SK-N-SH (cell line): ENCODE measurements at regions not wholly inside any gene's neighbourhood (a gene's known extent, or its start where the extent isn't known, plus 50 kb on each side); places are given as distances from the start of the nearest gene placed in this dataset.

ENCODE experiments used
- CTCF ChIA-PET: fragments of 300-600, 350-600 bp; formaldehyde crosslinking; extraction: SDS; loops from one replicate; lab custom pipeline; 2021; lab: Yijun Ruan, JAX
- POLR2A ChIA-PET: fragments of 350-600 bp; sonication (Branson Sonifier 250); formaldehyde crosslinking; extraction: SDS; loops from one replicate; lab custom pipeline; 2020; ENCODE audit warnings: antibody characterized with exemption, inconsistent platforms; lab: Yijun Ruan, JAX
- DNase-seq: peaks from one replicate; pipeline ENCODE4 v3.0.0; 2012
- H2AFZ ChIP-seq: fragments of 200-600 bp; sonication (generic); 2 replicates; pipeline ENCODE4 v1.8.1; 2016; ENCODE audit warnings: antibody characterized with exemption, mild to moderate bottlenecking, low read depth
- H3F3A ChIP-seq: fragments of 200-600 bp; sonication (generic); replicated peaks from 2 replicates; pipeline ENCODE3; 2016; ENCODE audit warnings: antibody characterized with exemption, mild to moderate bottlenecking; ENCODE audit not compliant: insufficient read depth
- H3K27ac ChIP-seq, 2 experiments: fragments of 200-500 bp in 1 of 2; fragments of 200-600 bp in 1 of 2; sonication (Bioruptor generic) in 1 of 2; sonication (generic), shearing (Covaris generic) in 1 of 2; 2 replicates each; pipeline versions ENCODE4 v1.5.1 to v1.6.1; 2014 to 2016; ENCODE audit warnings: low read depth in 2 of 2, inconsistent platforms in 1 of 2, low read length in 1 of 2, mild to moderate bottlenecking in 1 of 2, mixed read lengths in 1 of 2
- H3K27me3 ChIP-seq: fragments of 200-600 bp; sonication (generic), shearing (Covaris generic); 2 replicates; pipeline ENCODE4 v1.6.1; 2016; ENCODE audit warnings: mixed run types; ENCODE audit not compliant: insufficient read depth
- H3K36me3 ChIP-seq, 2 experiments: fragments of 200-500 bp in 1 of 2; fragments of 200-600 bp in 1 of 2; sonication (Bioruptor generic) in 1 of 2; sonication (generic) in 1 of 2; replicated peaks in 1 of 2; 2 replicates each; pipeline versions ENCODE3 to v1.5.1; 2014 to 2016; ENCODE audit warnings: low read length in 1 of 2, mild to moderate bottlenecking in 1 of 2; ENCODE audit not compliant: insufficient read depth in 2 of 2, control insufficient read depth in 1 of 2
- H3K4me1 ChIP-seq, 2 experiments: fragments of 200-500 bp in 1 of 2; fragments of 200-600 bp in 1 of 2; sonication (Bioruptor generic) in 1 of 2; sonication (generic), shearing (Covaris generic) in 1 of 2; 2 replicates each; pipeline versions ENCODE4 v1.5.1 to v1.6.1; 2014 to 2016; ENCODE audit warnings: low read depth in 1 of 2, low read length in 1 of 2, mixed run types in 1 of 2; ENCODE audit not compliant: insufficient read depth in 2 of 2, control insufficient read depth in 1 of 2
- H3K4me2 ChIP-seq: fragments of 200-600 bp; sonication (generic), shearing (Covaris generic); 2 replicates; pipeline ENCODE4 v1.6.1; 2017; ENCODE audit warnings: mixed run types
- H3K4me3 ChIP-seq, 2 experiments: fragments of 200-500 bp in 1 of 2; fragments of 200-600 bp in 1 of 2; sonication (Bioruptor generic) in 1 of 2; sonication (generic), shearing (Covaris generic) in 1 of 2; 2 replicates each; pipeline versions ENCODE4 v1.5.1 to v1.8.1; 2014 to 2016; ENCODE audit warnings: low read depth in 2 of 2, inconsistent platforms in 1 of 2, low read length in 1 of 2, mild to moderate bottlenecking in 1 of 2, mixed read lengths in 1 of 2, moderate library complexity in 1 of 2
- H3K79me2 ChIP-seq: fragments of 200-600 bp; sonication (generic); 2 replicates; pipeline ENCODE4 v1.8.1; 2017; ENCODE audit warnings: mild to moderate bottlenecking; ENCODE audit not compliant: insufficient read depth
- H3K9ac ChIP-seq: fragments of 200-600 bp; sonication (generic); 2 replicates; pipeline ENCODE4 v1.6.1; 2017; ENCODE audit warnings: mixed run types
- H3K9me2 ChIP-seq: fragments of 200-600 bp; sonication (generic); 2 replicates; pipeline ENCODE4 v1.6.1; 2017; ENCODE audit warnings: mixed run types
- H3K9me3 ChIP-seq: fragments of 200-600 bp; sonication (generic); 2 replicates; pipeline ENCODE4 v1.6.1; 2017; ENCODE audit warnings: mixed run types, mild to moderate bottlenecking, moderate library complexity
- H4K20me1 ChIP-seq: fragments of 200-600 bp; sonication (generic); 2 replicates; pipeline ENCODE4 v1.6.1; 2017; ENCODE audit warnings: mild to moderate bottlenecking, mixed run types; ENCODE audit not compliant: insufficient read depth
- CTCF ChIP-seq: fragments of 200-600 bp; sonication (generic); IDR thresholded peaks from 2 replicates; pipeline ENCODE4 v1.6.1; 2017; ENCODE audit warnings: antibody characterized with exemption, mild to moderate bottlenecking, moderate library complexity
- ELF1 ChIP-seq: IDR thresholded peaks from 2 replicates; pipeline ENCODE4 v1.4.0; 2012
- EP300 ChIP-seq, 2 experiments: IDR thresholded peaks; 2 replicates each; pipeline versions ENCODE4 v1.4.0 to v1.6.1; 2012; ENCODE audit warnings: borderline replicate concordance in 1 of 2, low read depth in 1 of 2, low read length in 1 of 2
- EZH2phosphoT487 ChIP-seq: fragments of 200-600 bp; sonication (generic); IDR thresholded peaks from 2 replicates; pipeline ENCODE4 v1.6.1; 2017; ENCODE audit warnings: low read depth, mixed run types, mild to moderate bottlenecking, antibody characterized with exemption, moderate library complexity, borderline replicate concordance
- FOSL2 ChIP-seq: IDR thresholded peaks from 2 replicates; pipeline ENCODE4 v1.4.0; 2012; ENCODE audit warnings: low read depth, mild to moderate bottlenecking, moderate library complexity, borderline replicate concordance
- FOXJ3 ChIP-seq: sonication (generic); formaldehyde crosslinking; IDR thresholded peaks from 2 replicates; pipeline ENCODE4 v1.5.1; 2020; ENCODE audit warnings: mild to moderate bottlenecking, missing genetic modification reagents
- GATA2 ChIP-seq: sonication (generic); formaldehyde crosslinking; IDR thresholded peaks from 2 replicates; pipeline ENCODE4 v1.5.0; 2020; ENCODE audit warnings: mild to moderate bottlenecking, missing genetic modification reagents
- IRF3 ChIP-seq: fragments of 150-350 bp; IDR thresholded peaks from 2 replicates; pipeline ENCODE4 v1.6.1; 2016; ENCODE audit warnings: mild to moderate bottlenecking, low read depth, low read length
- JUND ChIP-seq: IDR thresholded peaks from 2 replicates; pipeline ENCODE4 v1.4.0; 2012
- MEF2A ChIP-seq: IDR thresholded peaks from 2 replicates; pipeline ENCODE4 v1.4.0; 2012; ENCODE audit warnings: low read depth, borderline replicate concordance
- MXI1 ChIP-seq: IDR thresholded peaks from 2 replicates; pipeline ENCODE4 v1.6.1; 2012; ENCODE audit warnings: mild to moderate bottlenecking, low read depth, low read length, improper control_type of control experiment
- PBX3 ChIP-seq: IDR thresholded peaks from 2 replicates; pipeline ENCODE4; 2012
- RAD21 ChIP-seq: IDR thresholded peaks from 2 replicates; pipeline ENCODE4 v1.6.1; 2012; ENCODE audit warnings: mild to moderate bottlenecking, low read length
- REST ChIP-seq: IDR thresholded peaks from 2 replicates; pipeline ENCODE4 v1.6.1; 2012; ENCODE audit warnings: mild to moderate bottlenecking, low read depth, low read length, moderate library complexity
- SIN3A ChIP-seq: IDR thresholded peaks from 2 replicates; pipeline ENCODE4 v1.6.1; 2012; ENCODE audit warnings: low read depth, mild to moderate bottlenecking, low read length, moderate library complexity, borderline replicate concordance
- TAF1 ChIP-seq: IDR thresholded peaks from 2 replicates; pipeline ENCODE4 v1.6.1; 2012; ENCODE audit warnings: low read depth, mild to moderate bottlenecking, low read length, moderate library complexity, borderline replicate concordance
- ZBTB33 ChIP-seq: IDR thresholded peaks from 2 replicates; pipeline ENCODE4 v1.4.0; 2012; ENCODE audit warnings: low read depth, borderline replicate concordance
- WGBS: methylation state at CpG from one replicate; pipeline ENCODE4 v1.1.6; 2017; ENCODE audit warnings: low lambda C conversion rate; 5-methylcytosine and 5-hydroxymethylcytosine counted together

GRCh38 chr5:174291162-174291561, 245.7 kb downstream of the NSG2 start:
- no peak overlapping the region for H3K9ac ChIP-seq
- peaks cover 3% of the 10 kb centered on the region; the same call in 1 of the 2 replicates for H3K9me3 ChIP-seq
- H3K9me2 ChIP-seq, result no peaks in the 10 kb centered on the region
- no peak for DNase-seq
- H3K4me3 ChIP-seq, result no peak overlapping the region
- no peaks in the 10 kb centered on the region for H3F3A ChIP-seq
- no peak overlapping the region for H3K4me2 ChIP-seq
- POLR2A ChIA-PET, result no interaction called here
- TF ChIP-seq MEF2A (no peak), EP300 (IDR thresholded peaks at IDR 0.05; ENCODE audit: borderline replicate concordance in 1 of 2, low read depth in 1 of 2, low read length in 1 of 2) (no peak), REST (no peak), SIN3A (no peak), GATA2 (CRISPR knock-in tag) (no peak), TAF1 (no peak), FOSL2 (no peak), RAD21 (no peak)
- CTCF ChIA-PET, result interaction anchor here (0.9 to 2.9 kb wide), 3 partner anchors 21 to 246 kb away, joined by 3 to 9 read pairs (median 4); no protein-coding TSS in a partner anchor
- H3K36me3 ChIP-seq, result no peaks in the 10 kb centered on the region
- H3K79me2 ChIP-seq, result no peaks in the 10 kb centered on the region
- H4K20me1 ChIP-seq, result no peaks in the 10 kb centered on the region
- no peak overlapping the region for H3K27ac ChIP-seq
- no peak overlapping the region for H2AFZ ChIP-seq
- 13% methylated on average over 3 of the region's 3 CpGs for WGBS
- H3K4me1 ChIP-seq, result no peaks in the 10 kb centered on the region
- no peaks in the 10 kb centered on the region for H3K27me3 ChIP-seq

- no peaks in the 10 kb centered on the region for H4K20me1 ChIP-seq
- DNase-seq, result no peak
- peaks cover 3% of the 10 kb centered on the region; the same call in 1 of the 2 replicates for H3K9me3 ChIP-seq
- no peaks in the 10 kb centered on the region for H3K9me2 ChIP-seq
- H3K4me2 ChIP-seq, result no peak overlapping the region
- no peak overlapping the region for H3K9ac ChIP-seq
- 49% methylated on average over 3 of the region's 3 CpGs for WGBS
- H3F3A ChIP-seq, result no peaks in the 10 kb centered on the region
- no peak overlapping the region for H3K4me3 ChIP-seq
- no peaks in the 10 kb centered on the region for H3K4me1 ChIP-seq
- POLR2A ChIA-PET, result no interaction called here
- no peaks in the 10 kb centered on the region for H3K36me3 ChIP-seq
- H2AFZ ChIP-seq, result no peak overlapping the region
- no peaks in the 10 kb centered on the region for H3K27me3 ChIP-seq
- no peaks in the 10 kb centered on the region for H3K79me2 ChIP-seq
- H3K27ac ChIP-seq, result no peak overlapping the region
- CTCF ChIA-PET, result interaction anchor here (1.3 to 2.9 kb wide), 3 partner anchors 11 to 246 kb away, joined by 3 to 9 read pairs (median 3); partner anchors contain the start of gene NSG2
- TF ChIP-seq JUND (no peak), MEF2A (no peak), IRF3 (no peak), FOXJ3 (CRISPR knock-in tag) (no peak), ELF1 (no peak), PBX3 (no peak), TAF1 (no peak), MXI1 (no peak), CTCF (no peak), EZH2phosphoT487 (no peak), ZBTB33 (no peak), SIN3A (no peak), EP300 (IDR thresholded peaks at IDR 0.05; ENCODE audit: borderline replicate concordance in 1 of 2, low read depth in 1 of 2, low read length in 1 of 2) (no peak)
Observed at GRCh38 chr5:174292348-174292747, 246.8 kb downstream of the NSG2 start.
